Activated CD4-positive, alpha-beta T cell treated with anti-CD3 and anti-CD28 coated beads for 36 hours (primary cell): ENCODE measurements at regions not wholly inside any gene's neighbourhood (a gene's known extent, or its start where the extent isn't known, plus 50 kb on each side); places are given as distances from the start of the nearest gene placed in this dataset.

Experiments used
- ATAC-seq: fragments of 200-7000 bp; cut with Tn5 transposase; one replicate; pipeline ENCODE4 v1.10.0; 2021; ENCODE audit warnings: mild to moderate bottlenecking, moderate library complexity
- CTCF ChIA-PET: fragments of 350-600 bp; sonication (Branson Sonifier 250); formaldehyde crosslinking; loops from one replicate; lab custom pipeline; 2021; ENCODE audit warnings: antibody characterized with exemption; lab: Charles Lee
- POLR2A ChIA-PET: fragments of 350-600 bp; sonication (Branson Sonifier 250); formaldehyde crosslinking; loops from one replicate; lab custom pipeline; 2021; ENCODE audit warnings: antibody characterized with exemption, inconsistent platforms; lab: Charles Lee
- DNase-seq: peaks from one replicate; pipeline ENCODE4 v3.0.0-alpha.2; 2020
- H3K27ac Mint-ChIP-seq: one replicate; pipeline ENCODE4 v1.8.0; 2021; ENCODE audit warnings: mixed read lengths
- H3K27me3 Mint-ChIP-seq: one replicate; pipeline ENCODE4 v1.8.0; 2021; ENCODE audit warnings: mixed read lengths
- H3K36me3 Mint-ChIP-seq: one replicate; pipeline ENCODE4 v1.8.0; 2021; ENCODE audit warnings: low read depth, mixed read lengths
- H3K4me1 Mint-ChIP-seq: one replicate; pipeline ENCODE4 v1.8.0; 2021; ENCODE audit warnings: mixed read lengths
- H3K4me3 Mint-ChIP-seq: one replicate; pipeline ENCODE4 v1.8.0; 2021; ENCODE audit warnings: mild to moderate bottlenecking, moderate library complexity, mixed read lengths
- H3K9me3 Mint-ChIP-seq: one replicate; pipeline ENCODE4 v1.8.0; 2021; ENCODE audit warnings: low read depth, mixed read lengths
- intact Hi-C, 2 experiments: fragments of 100-400 bp; cut with DNase I in 1 of 2; cut with micrococcal nuclease in 1 of 2; formaldehyde crosslinking; loops; one replicate each; pipeline versions ENCODE4 v1.14.2 to v1.15.1; 2022 to 2024; cut with DNase I, micrococcal nuclease

GRCh38 chr4:18570370-18570769 lies 548.8 kb upstream of the LCORL start:
- no peak for ATAC-seq
- CTCF ChIA-PET: no interaction called here
- intact Hi-C loops: no loop called here

GRCh38 chr4:18568600-18568999 lies 547.0 kb upstream of the LCORL start:
- Mint-ChIP-seq H3K27me3 (no peaks in the 10 kb centered on the region), H3K4me3 (no peak overlapping the region), H3K27ac (no peak overlapping the region), H3K4me1 (no peaks in the 10 kb centered on the region), H3K9me3 (peaks cover 2% of the 10 kb centered on the region), H3K36me3 (no peaks in the 10 kb centered on the region)
- ATAC-seq (no peak), DNase-seq (no peak)
- CTCF ChIA-PET: interaction anchor here (0.6 kb wide), 1 partner anchor 12 kb away, joined by 3 read pairs; no protein-coding TSS in a partner anchor
- POLR2A ChIA-PET: no interaction called here
- intact Hi-C loops: no loop called here

More at GRCh38 chr4:18570370-18570769, 548.8 kb upstream of the LCORL start:
- POLR2A ChIA-PET: no interaction called here
- no peaks in the 10 kb centered on the region for H3K9me3 Mint-ChIP-seq
- H3K27me3 Mint-ChIP-seq: no peaks in the 10 kb centered on the region
- H3K4me1 Mint-ChIP-seq: no peaks in the 10 kb centered on the region
- no peak overlapping the region for H3K27ac Mint-ChIP-seq
- no peak for DNase-seq
- H3K4me3 Mint-ChIP-seq: no peak overlapping the region
- no peaks in the 10 kb centered on the region for H3K36me3 Mint-ChIP-seq

GRCh38 chr4:18566970-18567799 lies 545.6 kb upstream of the LCORL start:
- ATAC-seq (no peak), DNase-seq (no peak)
- ChIA-PET POLR2A (no interaction called here), CTCF (no interaction called here)
- peaks cover 2% of the 10 kb centered on the region for H3K9me3 Mint-ChIP-seq
- H3K36me3 Mint-ChIP-seq: no peaks in the 10 kb centered on the region
- H3K4me3 Mint-ChIP-seq: no peak overlapping the region
- no peak overlapping the region for H3K27ac Mint-ChIP-seq
- peaks cover 2% of the 10 kb centered on the region for H3K27me3 Mint-ChIP-seq
- intact Hi-C loops: no loop called here
- H3K4me1 Mint-ChIP-seq: no peaks in the 10 kb centered on the region

GRCh38 chr4:18559492-18559891 lies 537.9 kb upstream of the LCORL start:
- DNase-seq (no peak), ATAC-seq (no peak)
- H3K4me3 Mint-ChIP-seq: no peak overlapping the region
- intact Hi-C loops: no loop called here
- H3K4me1 Mint-ChIP-seq: no peaks in the 10 kb centered on the region
- H3K9me3 Mint-ChIP-seq: peaks cover 5% of the 10 kb centered on the region
- peaks cover 10% of the 10 kb centered on the region for H3K27me3 Mint-ChIP-seq
- ChIA-PET CTCF (no interaction called here), POLR2A (no interaction called here)
- no peak overlapping the region for H3K27ac Mint-ChIP-seq
- H3K36me3 Mint-ChIP-seq: no peaks in the 10 kb centered on the region

- no peak overlapping the region for H3K27ac Mint-ChIP-seq
- POLR2A ChIA-PET: no interaction called here
- intact Hi-C loops: no loop called here
- no peak for DNase-seq
- ATAC-seq: no peak
- peaks cover 4% of the 10 kb centered on the region for H3K9me3 Mint-ChIP-seq
- H3K27me3 Mint-ChIP-seq: peaks cover 12% of the 10 kb centered on the region
- no peaks in the 10 kb centered on the region for H3K4me1 Mint-ChIP-seq
- no peak overlapping the region for H3K4me3 Mint-ChIP-seq
- H3K36me3 Mint-ChIP-seq: no peaks in the 10 kb centered on the region
- CTCF ChIA-PET: no interaction called here
Observed at GRCh38 chr4:18556402-18556801, 534.8 kb upstream of the LCORL start.

GRCh38 chr4:18540349-18540748 lies 518.8 kb upstream of the LCORL start:
- ChIA-PET POLR2A (no interaction called here), CTCF (no interaction called here)
- Mint-ChIP-seq H3K4me3 (no peak overlapping the region), H3K27me3 (peaks cover 5% of the 10 kb centered on the region), H3K36me3 (no peaks in the 10 kb centered on the region), H3K4me1 (no peaks in the 10 kb centered on the region), H3K27ac (no peak overlapping the region), H3K9me3 (no peaks in the 10 kb centered on the region)
- no peak for ATAC-seq
- no peak for DNase-seq
- intact Hi-C loops: no loop called here

- Mint-ChIP-seq H3K27me3 (peaks cover 5% of the 10 kb centered on the region), H3K4me3 (no peak overlapping the region), H3K36me3 (no peaks in the 10 kb centered on the region), H3K9me3 (no peaks in the 10 kb centered on the region), H3K4me1 (no peaks in the 10 kb centered on the region), H3K27ac (no peak overlapping the region)
- DNase-seq (no peak), ATAC-seq (no peak)
- CTCF ChIA-PET: no interaction called here
- POLR2A ChIA-PET: no interaction called here
- intact Hi-C loops: no loop called here
Observed at GRCh38 chr4:18538121-18538520, 516.6 kb upstream of the LCORL start.

GRCh38 chr4:18536428-18536827 lies 514.9 kb upstream of the LCORL start:
- intact Hi-C loops: no loop called here
- Mint-ChIP-seq H3K4me3 (no peak overlapping the region), H3K27me3 (peaks cover 5% of the 10 kb centered on the region), H3K36me3 (no peaks in the 10 kb centered on the region), H3K27ac (no peak overlapping the region), H3K4me1 (no peaks in the 10 kb centered on the region), H3K9me3 (no peaks in the 10 kb centered on the region)
- ChIA-PET CTCF (no interaction called here), POLR2A (no interaction called here)
- DNase-seq (no peak), ATAC-seq (no peak)

- ATAC-seq: no peak
- intact Hi-C loops: no loop called here
- Mint-ChIP-seq H3K27me3 (peaks cover 5% of the 10 kb centered on the region), H3K4me1 (no peaks in the 10 kb centered on the region), H3K27ac (no peak overlapping the region), H3K9me3 (no peaks in the 10 kb centered on the region), H3K4me3 (no peak overlapping the region), H3K36me3 (no peaks in the 10 kb centered on the region)
- ChIA-PET POLR2A (no interaction called here), CTCF (no interaction called here)
- DNase-seq: no peak
Observed at GRCh38 chr4:18535948-18536347, 514.4 kb upstream of the LCORL start.

GRCh38 chr4:18533262-18533775 lies 511.8 kb upstream of the LCORL start:
- Mint-ChIP-seq H3K27me3 (peaks cover 3% of the 10 kb centered on the region), H3K36me3 (no peaks in the 10 kb centered on the region), H3K9me3 (no peaks in the 10 kb centered on the region), H3K27ac (no peak overlapping the region), H3K4me3 (no peak overlapping the region), H3K4me1 (no peaks in the 10 kb centered on the region)
- DNase-seq (no peak), ATAC-seq (no peak)
- POLR2A ChIA-PET: no interaction called here
- CTCF ChIA-PET: interaction anchor here (0.8 kb wide), 1 partner anchor 19 kb away, joined by 3 read pairs; no protein-coding TSS in a partner anchor
- intact Hi-C loops: no loop called here

GRCh38 chr4:18531731-18532130 lies 510.2 kb upstream of the LCORL start:
- no peaks in the 10 kb centered on the region for H3K4me1 Mint-ChIP-seq
- CTCF ChIA-PET: interaction anchor here (0.8 kb wide), 1 partner anchor 75 kb away, joined by 3 read pairs; no protein-coding TSS in a partner anchor
- no peak for DNase-seq
- ATAC-seq: no peak
- no peak overlapping the region for H3K4me3 Mint-ChIP-seq
- no peaks in the 10 kb centered on the region for H3K9me3 Mint-ChIP-seq
- no peaks in the 10 kb centered on the region for H3K27me3 Mint-ChIP-seq
- POLR2A ChIA-PET: no interaction called here
- no peak overlapping the region for H3K27ac Mint-ChIP-seq
- no peaks in the 10 kb centered on the region for H3K36me3 Mint-ChIP-seq
- intact Hi-C loops: no loop called here

GRCh38 chr4:18529482-18529881 lies 507.9 kb upstream of the LCORL start:
- Mint-ChIP-seq H3K27ac (no peak overlapping the region), H3K4me1 (no peaks in the 10 kb centered on the region), H3K4me3 (no peak overlapping the region), H3K27me3 (no peaks in the 10 kb centered on the region), H3K36me3 (no peaks in the 10 kb centered on the region), H3K9me3 (no peaks in the 10 kb centered on the region)
- ChIA-PET POLR2A (interaction anchor here (0.7 kb wide), 1 partner anchor 13 kb away, joined by 3 read pairs; no protein-coding TSS in a partner anchor), CTCF (no interaction called here)
- ATAC-seq (no peak), DNase-seq (no peak)
- intact Hi-C loops: no loop called here
